Thyroid gland (tissue), 4 donors: ENCODE measurements at regions not wholly inside any gene's neighbourhood (a gene's known extent, or its start where the extent isn't known, plus 50 kb on each side); places are given as distances from the start of the nearest gene placed in this dataset.

Experiments used
- CTCF ChIP-seq, 6 experiments: fragments of 200-600 bp in 3 of 6; fragments of 450-650 bp in 3 of 6; sonication (generic) in 3 of 6; IDR thresholded peaks; one replicate each; pipeline ENCODE4 v1.5.1; 2016 to 2019; ENCODE audit warnings: antibody characterized with exemption in 6 of 6, mild to moderate bottlenecking in 2 of 6, inconsistent platforms in 1 of 6, moderate library complexity in 1 of 6
- POLR2A ChIP-seq, 2 donors: fragments of 450-650 bp; IDR thresholded peaks; one replicate each; pipeline ENCODE4 v1.6.1; 2017; ENCODE audit warnings: antibody characterized with exemption in 2 of 2, mild to moderate bottlenecking in 2 of 2, moderate library complexity in 1 of 2

GRCh38 chr2:13585732-13586131 lies 869.0 kb downstream of the TRIB2 start:
- no peak for TF ChIP-seq CTCF (IDR thresholded peaks at IDR 0.05)
- no peak for TF ChIP-seq POLR2A (IDR thresholded peaks at IDR 0.05)
